HG02678 (cell line): ENCODE measurements at regions not wholly inside any gene's neighbourhood (a gene's known extent, or its start where the extent isn't known, plus 50 kb on each side); places are given as distances from the start of the nearest gene placed in this dataset.

ENCODE experiments used
- ATAC-seq: cut with Tn5 transposase; IDR thresholded peaks from one replicate; pipeline ENCODE4 v1.9.1; 2021; ENCODE audit warnings: mild to moderate bottlenecking, moderate library complexity; ENCODE audit not compliant: unreplicated experiment

DNA sequence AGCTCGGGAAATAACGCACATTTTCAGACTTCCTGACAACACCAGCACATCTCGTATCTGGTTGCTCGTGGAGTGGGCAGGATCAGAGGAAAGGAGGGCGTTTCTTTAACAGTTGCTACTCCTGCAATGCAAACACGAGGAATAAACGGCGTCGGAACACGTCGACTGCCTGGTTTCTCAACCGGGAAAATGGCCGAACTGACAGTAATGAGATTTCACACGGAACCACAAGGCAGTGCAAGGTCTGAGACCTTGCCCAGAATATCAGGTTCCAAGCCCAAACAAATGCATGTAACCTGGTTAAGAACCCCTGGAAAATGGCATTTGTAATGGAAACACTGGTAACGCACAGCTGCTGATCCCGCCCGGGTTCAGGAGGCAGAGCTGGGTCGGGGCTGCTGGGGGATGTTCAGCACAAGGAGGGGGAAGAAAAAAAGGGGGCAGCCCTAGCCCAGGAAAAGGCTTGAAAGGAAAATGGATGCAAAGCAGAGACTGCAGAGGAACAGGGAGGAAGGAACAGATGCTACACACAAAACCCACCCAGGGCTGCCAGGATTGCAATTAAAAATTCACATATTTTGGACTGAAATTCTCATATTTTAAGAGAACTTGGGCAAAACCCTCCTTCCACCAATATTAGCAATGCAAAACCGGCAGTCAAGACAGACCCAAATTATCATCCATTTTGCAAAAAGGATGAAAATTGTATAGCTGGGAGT is 61.6 kb upstream of the KLHL29 start:
- ATAC-seq: no peak

DNA sequence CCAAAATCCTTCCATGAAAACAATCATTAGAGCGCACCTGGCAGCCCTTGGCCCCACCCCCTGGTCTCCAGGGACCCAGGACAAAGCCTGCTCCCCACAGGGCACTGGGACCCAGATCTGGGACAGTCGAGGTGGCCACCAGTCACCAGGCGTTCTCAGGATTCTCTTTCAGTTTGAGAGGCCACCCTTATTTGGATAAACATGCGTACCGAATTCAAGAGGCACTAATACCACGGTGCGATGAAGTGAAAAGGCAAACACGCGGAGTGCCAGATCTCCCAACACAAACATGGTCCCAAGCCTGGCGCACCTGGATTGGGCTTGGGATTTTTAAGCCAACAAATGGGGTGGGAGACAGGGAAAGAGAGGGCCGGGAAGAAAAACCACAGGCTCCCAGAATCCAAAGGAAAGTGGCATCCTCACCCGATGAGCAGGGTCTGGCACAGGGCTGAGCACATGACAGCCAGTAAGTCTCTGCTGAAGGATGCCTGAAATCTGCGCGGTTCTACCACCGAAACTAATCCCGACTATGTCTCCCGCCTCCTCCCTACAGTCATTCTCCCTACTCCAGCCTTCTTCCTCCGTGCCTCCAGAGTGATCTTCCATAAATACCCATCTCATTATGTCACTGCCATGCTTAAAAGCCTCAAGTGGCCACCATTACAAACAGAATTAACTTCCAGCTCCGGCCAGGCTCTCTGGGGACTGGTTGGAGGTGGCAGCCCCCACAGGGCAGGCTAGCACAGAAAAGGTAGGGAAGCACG is 60.9 kb upstream of the KLHL29 start:
- no peak for ATAC-seq

DNA sequence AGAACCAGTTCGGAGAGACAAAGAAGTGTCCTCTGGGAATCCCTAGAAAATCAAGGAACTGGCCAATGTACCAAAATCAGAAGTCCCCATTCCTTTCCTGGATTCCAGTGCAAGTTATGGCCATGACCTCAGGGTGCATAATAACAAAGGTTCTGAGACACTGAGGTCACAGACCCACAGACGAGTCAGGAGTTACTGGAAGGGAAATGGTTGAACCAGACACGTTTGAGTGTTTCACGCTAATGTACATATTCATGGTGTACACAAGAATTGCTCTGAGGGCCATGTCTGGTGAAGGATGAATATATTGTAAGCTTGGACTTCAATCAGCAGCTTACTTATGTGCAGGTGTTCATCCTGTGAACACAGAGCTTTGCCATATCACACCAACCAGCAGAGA is 58.6 kb upstream of the KLHL29 start:
- ATAC-seq: no peak

DNA sequence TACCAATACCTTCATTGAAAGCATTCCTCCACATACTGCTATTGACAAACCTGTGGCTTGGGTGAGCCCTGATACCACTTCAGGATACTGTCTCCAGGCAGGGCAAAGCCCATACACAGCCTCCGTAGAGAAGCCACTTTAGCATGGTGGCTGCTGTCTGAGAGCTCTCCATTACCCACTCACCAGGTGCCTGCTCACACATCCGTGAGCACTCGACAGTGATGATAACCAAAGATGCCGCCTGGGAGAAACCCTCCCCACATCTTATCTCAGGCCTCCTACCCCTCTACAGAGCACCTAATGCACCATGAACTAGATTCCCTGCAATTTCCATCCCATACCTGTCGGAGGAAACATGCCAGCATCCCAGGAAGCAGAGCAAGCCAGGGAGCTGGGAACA is 57.6 kb upstream of the KLHL29 start:
- no peak for ATAC-seq

DNA sequence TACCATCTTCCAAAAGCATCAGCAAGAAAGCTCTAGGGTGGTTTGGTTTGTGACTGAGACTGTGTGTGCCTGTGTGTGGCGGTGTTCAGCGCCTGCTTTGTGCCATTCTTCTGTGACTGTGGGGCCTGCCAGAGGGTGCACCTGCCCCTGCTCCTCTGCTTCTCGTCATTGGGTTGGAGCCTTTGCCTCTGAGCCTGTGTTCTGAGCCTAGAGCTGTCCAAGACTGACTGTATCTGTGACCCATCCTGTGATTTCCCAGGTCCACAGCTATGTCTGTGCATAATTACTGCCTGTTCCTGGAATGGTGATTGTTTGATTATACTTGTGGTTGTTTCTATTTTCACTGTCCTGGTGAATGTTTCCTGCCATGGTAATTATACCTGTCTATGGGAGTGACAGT is 57.1 kb upstream of the KLHL29 start:
- ATAC-seq: no peak

DNA sequence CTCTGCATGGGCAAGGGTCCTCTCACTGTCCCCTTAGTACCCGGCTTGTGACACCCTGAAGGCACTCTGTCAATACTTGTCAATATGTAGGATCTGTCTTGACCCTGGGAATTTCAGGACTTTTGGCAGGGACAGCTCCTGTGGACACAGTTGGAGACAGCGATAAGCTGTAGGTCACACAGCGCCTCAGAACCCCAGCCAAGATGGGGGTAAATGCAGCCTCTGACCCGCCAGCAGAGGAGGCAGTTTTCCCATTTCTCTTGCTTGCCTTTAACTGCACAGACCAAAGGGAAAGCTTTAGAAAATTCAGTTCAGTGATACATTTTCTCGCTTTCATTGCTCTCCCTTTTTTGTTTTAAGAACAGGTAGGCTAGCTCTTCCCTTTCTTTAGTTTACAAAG is 54.8 kb upstream of the KLHL29 start:
- ATAC-seq: no peak
